ENCODE measurements at regions not wholly inside any gene's neighbourhood (a gene's known extent, or its start where the extent isn't known, plus 50 kb on each side); places are given as distances from the start of the nearest gene placed in this dataset.
"Not testable (repeated sequence)": the region's sequence is repeated elsewhere in the genome, so short reads cannot be mapped to it uniquely, and the experiment has no call there.

GRCh38 chr12:124377981-124378509 is 83.2 kb downstream of the RFLNA start:
- DNase-seq (ENCODE audit: low read depth, low spot score): no peak
- in situ Hi-C loops (cut with HindIII; ENCODE audit: low sequenced_read_pairs): no loop called here
- TF ChIP-seq, protein P1, sequence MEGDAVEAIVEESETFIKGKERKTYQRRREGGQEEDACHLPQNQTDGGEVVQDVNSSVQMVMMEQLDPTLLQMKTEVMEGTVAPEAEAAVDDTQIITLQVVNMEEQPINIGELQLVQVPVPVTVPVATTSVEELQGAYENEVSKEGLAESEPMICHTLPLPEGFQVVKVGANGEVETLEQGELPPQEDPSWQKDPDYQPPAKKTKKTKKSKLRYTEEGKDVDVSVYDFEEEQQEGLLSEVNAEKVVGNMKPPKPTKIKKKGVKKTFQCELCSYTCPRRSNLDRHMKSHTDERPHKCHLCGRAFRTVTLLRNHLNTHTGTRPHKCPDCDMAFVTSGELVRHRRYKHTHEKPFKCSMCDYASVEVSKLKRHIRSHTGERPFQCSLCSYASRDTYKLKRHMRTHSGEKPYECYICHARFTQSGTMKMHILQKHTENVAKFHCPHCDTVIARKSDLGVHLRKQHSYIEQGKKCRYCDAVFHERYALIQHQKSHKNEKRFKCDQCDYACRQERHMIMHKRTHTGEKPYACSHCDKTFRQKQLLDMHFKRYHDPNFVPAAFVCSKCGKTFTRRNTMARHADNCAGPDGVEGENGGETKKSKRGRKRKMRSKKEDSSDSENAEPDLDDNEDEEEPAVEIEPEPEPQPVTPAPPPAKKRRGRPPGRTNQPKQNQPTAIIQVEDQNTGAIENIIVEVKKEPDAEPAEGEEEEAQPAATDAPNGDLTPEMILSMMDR (IDR thresholded peaks at IDR 0.05; ENCODE audit: low read depth, low read length): no peak
- H3K4me3 ChIP-seq (ENCODE audit: low read depth, low read length): no peak overlapping the region

- no peak for DNase-seq (ENCODE audit: low read depth, low spot score)
Observed at GRCh38 chr12:124376435-124376834, 81.5 kb downstream of the RFLNA start.

DNA sequence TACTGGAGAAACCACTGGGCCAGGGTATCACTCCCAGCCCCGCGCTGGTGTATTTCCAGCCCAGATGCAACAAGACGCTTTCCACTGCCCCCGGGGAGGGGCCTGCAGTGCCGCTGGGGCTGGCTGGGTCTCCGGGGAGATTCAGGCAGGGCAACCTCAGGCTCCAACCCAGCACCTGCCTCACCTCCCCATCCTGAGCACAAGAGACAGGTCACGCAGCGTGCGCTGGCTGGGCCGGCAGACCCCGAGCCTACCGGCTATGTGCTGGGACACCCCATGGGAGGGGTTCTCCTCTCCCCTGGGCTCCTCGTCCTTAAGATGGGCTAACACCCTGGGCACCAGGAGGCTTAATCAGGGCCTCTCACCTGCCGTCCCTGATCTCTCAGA is 80.9 kb downstream of the RFLNA start:
- in situ Hi-C loops (cut with HindIII; ENCODE audit: low sequenced_read_pairs): no loop called here
- no peak for DNase-seq (ENCODE audit: low read depth, low spot score)
- H3K4me3 ChIP-seq (ENCODE audit: low read depth, low read length): no peak overlapping the region
- TF ChIP-seq, protein P1 (IDR thresholded peaks at IDR 0.05; ENCODE audit: low read depth, low read length): no peak

More at GRCh38 chr12:124376435-124376834, 81.5 kb downstream of the RFLNA start:
- TF ChIP-seq, protein P1 (IDR thresholded peaks at IDR 0.05; ENCODE audit: low read depth, low read length): no peak
- H3K4me3 ChIP-seq (ENCODE audit: low read depth, low read length): no peak overlapping the region
- in situ Hi-C loops (cut with HindIII; ENCODE audit: low sequenced_read_pairs): no loop called here

DNA sequence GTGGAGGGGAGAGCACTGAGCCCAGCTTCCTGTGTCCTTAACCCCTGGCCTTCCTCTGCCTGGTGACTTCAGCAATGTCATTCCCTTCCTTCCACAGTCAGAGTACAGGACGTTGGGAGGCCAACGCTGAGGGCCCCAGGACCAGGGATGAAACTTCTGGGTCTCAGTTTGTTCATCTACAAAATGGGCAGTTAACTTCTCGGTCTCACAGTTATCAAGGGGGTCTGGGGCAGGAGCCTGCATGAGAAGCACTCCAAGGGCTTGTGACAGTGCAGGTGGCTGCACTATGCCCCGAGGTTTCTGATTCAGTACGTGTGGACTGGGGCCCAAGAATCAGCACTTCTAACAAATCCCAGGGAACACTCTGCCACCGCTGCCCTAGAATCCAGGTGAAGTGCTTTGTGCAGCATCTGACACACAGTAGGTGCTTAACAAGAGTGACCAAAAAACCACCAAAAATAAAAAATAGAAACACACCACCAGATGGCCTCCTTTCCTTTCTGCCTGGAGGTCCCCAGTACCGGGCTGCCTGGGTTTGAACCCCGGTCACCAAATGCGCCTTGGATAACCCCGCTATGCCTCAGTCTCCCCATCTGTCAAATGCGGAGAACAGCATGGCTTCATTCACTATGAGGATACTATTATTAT is 80.4 kb downstream of the RFLNA start:
- in situ Hi-C loops (cut with HindIII; ENCODE audit: low sequenced_read_pairs): no loop called here
- H3K4me3 ChIP-seq (ENCODE audit: low read depth, low read length): no peak overlapping the region
- TF ChIP-seq, protein P1 (IDR thresholded peaks at IDR 0.05; ENCODE audit: low read depth, low read length): no peak
- DNase-seq (ENCODE audit: low read depth, low spot score): no peak

DNA sequence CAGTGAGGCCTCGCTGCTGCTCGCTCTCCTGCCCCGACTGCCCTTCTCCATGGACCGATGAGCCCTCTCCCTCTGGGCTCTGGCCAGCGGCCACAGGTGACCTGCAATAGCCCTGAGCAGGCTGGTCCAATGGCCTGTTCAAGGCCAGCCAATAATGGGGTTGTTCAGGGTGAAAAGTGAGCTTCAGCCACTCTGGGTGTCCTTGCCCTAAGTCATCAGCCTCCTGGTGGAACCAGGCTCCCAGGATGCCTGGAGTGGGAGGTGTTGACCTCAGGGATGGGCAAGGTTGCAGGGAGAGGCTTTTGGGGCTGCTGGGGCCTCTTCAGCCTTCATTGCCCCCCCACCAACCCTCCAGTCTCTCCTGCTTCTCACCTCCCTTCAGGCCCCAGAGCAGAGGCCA is 79.7 kb downstream of the RFLNA start:
- no peak for DNase-seq (ENCODE audit: low read depth, low spot score)
- in situ Hi-C loops (cut with HindIII; ENCODE audit: low sequenced_read_pairs): no loop called here
- TF ChIP-seq, protein P1 (IDR thresholded peaks at IDR 0.05; ENCODE audit: low read depth, low read length): no peak
- no peak overlapping the region for H3K4me3 ChIP-seq (ENCODE audit: low read depth, low read length)

DNA sequence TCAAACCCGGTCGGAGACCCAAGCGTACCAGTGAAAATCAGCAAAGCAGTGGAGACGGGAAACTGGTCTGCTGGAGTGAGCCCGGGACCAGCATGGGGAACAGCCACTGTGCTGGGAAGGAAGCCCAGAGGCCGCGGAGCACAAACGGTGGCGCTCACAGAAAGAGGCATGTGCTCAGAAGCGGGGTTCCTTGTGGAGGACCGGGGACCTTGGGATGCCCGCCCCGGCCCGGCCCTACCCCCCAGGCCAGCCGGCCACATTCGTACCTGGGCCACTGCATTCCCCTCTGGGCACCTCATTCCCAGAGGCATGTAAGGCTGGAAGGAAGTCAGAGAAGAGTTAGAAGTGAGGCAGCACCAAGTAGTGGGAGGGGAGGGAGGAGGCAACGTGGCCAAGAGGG is 79.3 kb downstream of the RFLNA start:
- no peak overlapping the region for H3K4me3 ChIP-seq (ENCODE audit: low read depth, low read length)
- DNase-seq (ENCODE audit: low read depth, low spot score): no peak
- in situ Hi-C loops (cut with HindIII; ENCODE audit: low sequenced_read_pairs): no loop called here

GRCh38 chr12:124373701-124374100 is 78.8 kb downstream of the RFLNA start:
- H3K4me3 ChIP-seq (ENCODE audit: low read depth, low read length); in situ Hi-C loops (cut with HindIII; ENCODE audit: low sequenced_read_pairs); DNase-seq (ENCODE audit: low read depth, low spot score): not testable (repeated sequence)

More for the DNA sequence above, 79.3 kb downstream of the RFLNA start:
- TF ChIP-seq, protein P1 (IDR thresholded peaks at IDR 0.05; ENCODE audit: low read depth, low read length): no peak
